HCT116 (cell line): ENCODE measurements at regions not wholly inside any gene's neighbourhood (a gene's known extent, or its start where the extent isn't known, plus 50 kb on each side); places are given as distances from the start of the nearest gene placed in this dataset.

Experiments used
- CEBPB ChIP-seq: IDR thresholded peaks from 2 replicates; pipeline ENCODE4 v1.6.1; 2012; ENCODE audit warnings: low read depth
- EZH2 ChIP-seq: fragments of 200-600 bp; sonication (generic); IDR thresholded peaks from 2 replicates; pipeline ENCODE4 v1.6.1; 2017; ENCODE audit warnings: antibody characterized with exemption, mixed run types
- EZH2phosphoT487 ChIP-seq: fragments of 200-600 bp; IDR thresholded peaks from 2 replicates; pipeline ENCODE4 v1.6.1; 2018; ENCODE audit warnings: antibody characterized with exemption, borderline replicate concordance
- POLR2A ChIP-seq: IDR thresholded peaks from 2 replicates; pipeline ENCODE4 v1.7.0; 2011; ENCODE audit warnings: borderline replicate concordance; ENCODE audit not compliant: insufficient read depth, insufficient read length; ENCODE audit errors: extremely low read depth
- POLR2AphosphoS5 ChIP-seq: IDR thresholded peaks from 2 replicates; pipeline ENCODE4 v1.6.1; 2011; ENCODE audit warnings: mild to moderate bottlenecking, low read depth, low read length, moderate library complexity
- RAD21 ChIP-seq: IDR thresholded peaks from 2 replicates; pipeline ENCODE4 v1.6.1; 2012; ENCODE audit warnings: low read depth, mild to moderate bottlenecking
- SIN3A ChIP-seq: IDR thresholded peaks from 2 replicates; pipeline ENCODE4 v1.6.1; 2012; ENCODE audit warnings: low read depth
- SP1 ChIP-seq: IDR thresholded peaks from 2 replicates; pipeline ENCODE4 v1.6.1; 2012; ENCODE audit warnings: low read depth
- SRF ChIP-seq: IDR thresholded peaks from 2 replicates; pipeline ENCODE4 v1.6.1; 2012; ENCODE audit warnings: low read depth
- YY1 ChIP-seq: IDR thresholded peaks from 2 replicates; pipeline ENCODE4 v1.6.1; 2011; ENCODE audit warnings: low read length, low read depth, moderate library complexity, mild to moderate bottlenecking; ENCODE audit not compliant: insufficient replicate concordance; ENCODE audit errors: extremely low read depth
- TF ChIP-seq, protein P1 (sequence below): IDR thresholded peaks from 2 replicates; pipeline ENCODE4 v1.6.1; 2012; ENCODE audit warnings: low read depth
- TF ChIP-seq, protein P2 (sequence below), 3 experiments: fragments of 200-600 bp in 1 of 3; sonication (generic) in 1 of 3; IDR thresholded peaks in 2 of 3; conservative IDR thresholded peaks in 1 of 3; 2 replicates each; pipeline ENCODE4 v1.5.1; 2012 to 2017; ENCODE audit warnings: low read depth in 2 of 3, low read length in 2 of 3, antibody characterized with exemption in 1 of 3, borderline replicate concordance in 1 of 3, control low read depth in 1 of 3, mild to moderate bottlenecking in 1 of 3, mixed read lengths in 1 of 3, mixed run types in 1 of 3, moderate library complexity in 1 of 3; ENCODE audit not compliant: insufficient read depth in 1 of 3
- TF ChIP-seq, protein P3 (sequence below): IDR thresholded peaks from 2 replicates; pipeline ENCODE4 v1.6.1; 2011; ENCODE audit warnings: mild to moderate bottlenecking, low read length, moderate library complexity; ENCODE audit not compliant: insufficient replicate concordance; ENCODE audit errors: extremely low read depth

DNA sequence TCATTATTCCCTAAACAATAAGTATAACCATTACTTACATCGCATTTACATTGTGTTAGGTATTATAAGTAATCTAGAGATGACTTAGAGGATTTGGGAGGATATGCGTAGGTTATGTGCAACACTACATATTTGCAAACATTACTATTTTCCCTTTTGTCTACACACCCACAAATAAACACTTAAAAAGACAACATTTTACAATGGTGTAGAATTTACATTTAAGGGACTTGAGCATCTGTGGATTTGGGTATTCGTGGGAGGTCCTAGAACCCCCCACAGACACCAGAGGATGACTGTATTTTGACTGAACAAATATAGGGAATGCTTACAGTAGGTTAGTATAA lies 220.2 kb upstream of the MYO3A start:
- no peak for TF ChIP-seq EZH2
- TF ChIP-seq, protein P1, sequence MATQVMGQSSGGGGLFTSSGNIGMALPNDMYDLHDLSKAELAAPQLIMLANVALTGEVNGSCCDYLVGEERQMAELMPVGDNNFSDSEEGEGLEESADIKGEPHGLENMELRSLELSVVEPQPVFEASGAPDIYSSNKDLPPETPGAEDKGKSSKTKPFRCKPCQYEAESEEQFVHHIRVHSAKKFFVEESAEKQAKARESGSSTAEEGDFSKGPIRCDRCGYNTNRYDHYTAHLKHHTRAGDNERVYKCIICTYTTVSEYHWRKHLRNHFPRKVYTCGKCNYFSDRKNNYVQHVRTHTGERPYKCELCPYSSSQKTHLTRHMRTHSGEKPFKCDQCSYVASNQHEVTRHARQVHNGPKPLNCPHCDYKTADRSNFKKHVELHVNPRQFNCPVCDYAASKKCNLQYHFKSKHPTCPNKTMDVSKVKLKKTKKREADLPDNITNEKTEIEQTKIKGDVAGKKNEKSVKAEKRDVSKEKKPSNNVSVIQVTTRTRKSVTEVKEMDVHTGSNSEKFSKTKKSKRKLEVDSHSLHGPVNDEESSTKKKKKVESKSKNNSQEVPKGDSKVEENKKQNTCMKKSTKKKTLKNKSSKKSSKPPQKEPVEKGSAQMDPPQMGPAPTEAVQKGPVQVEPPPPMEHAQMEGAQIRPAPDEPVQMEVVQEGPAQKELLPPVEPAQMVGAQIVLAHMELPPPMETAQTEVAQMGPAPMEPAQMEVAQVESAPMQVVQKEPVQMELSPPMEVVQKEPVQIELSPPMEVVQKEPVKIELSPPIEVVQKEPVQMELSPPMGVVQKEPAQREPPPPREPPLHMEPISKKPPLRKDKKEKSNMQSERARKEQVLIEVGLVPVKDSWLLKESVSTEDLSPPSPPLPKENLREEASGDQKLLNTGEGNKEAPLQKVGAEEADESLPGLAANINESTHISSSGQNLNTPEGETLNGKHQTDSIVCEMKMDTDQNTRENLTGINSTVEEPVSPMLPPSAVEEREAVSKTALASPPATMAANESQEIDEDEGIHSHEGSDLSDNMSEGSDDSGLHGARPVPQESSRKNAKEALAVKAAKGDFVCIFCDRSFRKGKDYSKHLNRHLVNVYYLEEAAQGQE, result no peak
- TF ChIP-seq, protein P2, sequence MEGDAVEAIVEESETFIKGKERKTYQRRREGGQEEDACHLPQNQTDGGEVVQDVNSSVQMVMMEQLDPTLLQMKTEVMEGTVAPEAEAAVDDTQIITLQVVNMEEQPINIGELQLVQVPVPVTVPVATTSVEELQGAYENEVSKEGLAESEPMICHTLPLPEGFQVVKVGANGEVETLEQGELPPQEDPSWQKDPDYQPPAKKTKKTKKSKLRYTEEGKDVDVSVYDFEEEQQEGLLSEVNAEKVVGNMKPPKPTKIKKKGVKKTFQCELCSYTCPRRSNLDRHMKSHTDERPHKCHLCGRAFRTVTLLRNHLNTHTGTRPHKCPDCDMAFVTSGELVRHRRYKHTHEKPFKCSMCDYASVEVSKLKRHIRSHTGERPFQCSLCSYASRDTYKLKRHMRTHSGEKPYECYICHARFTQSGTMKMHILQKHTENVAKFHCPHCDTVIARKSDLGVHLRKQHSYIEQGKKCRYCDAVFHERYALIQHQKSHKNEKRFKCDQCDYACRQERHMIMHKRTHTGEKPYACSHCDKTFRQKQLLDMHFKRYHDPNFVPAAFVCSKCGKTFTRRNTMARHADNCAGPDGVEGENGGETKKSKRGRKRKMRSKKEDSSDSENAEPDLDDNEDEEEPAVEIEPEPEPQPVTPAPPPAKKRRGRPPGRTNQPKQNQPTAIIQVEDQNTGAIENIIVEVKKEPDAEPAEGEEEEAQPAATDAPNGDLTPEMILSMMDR (IDR thresholded peaks at IDR 0.05 in 2 of 3, conservative IDR thresholded peaks at IDR 0.05 in 1 of 3; ENCODE audit: borderline replicate concordance in 1 of 3, insufficient read depth in 1 of 3, low read depth in 2 of 3, low read length in 2 of 3), result no peak
- no peak for TF ChIP-seq YY1
- TF ChIP-seq EZH2phosphoT487, result no peak
- TF ChIP-seq, protein P3, sequence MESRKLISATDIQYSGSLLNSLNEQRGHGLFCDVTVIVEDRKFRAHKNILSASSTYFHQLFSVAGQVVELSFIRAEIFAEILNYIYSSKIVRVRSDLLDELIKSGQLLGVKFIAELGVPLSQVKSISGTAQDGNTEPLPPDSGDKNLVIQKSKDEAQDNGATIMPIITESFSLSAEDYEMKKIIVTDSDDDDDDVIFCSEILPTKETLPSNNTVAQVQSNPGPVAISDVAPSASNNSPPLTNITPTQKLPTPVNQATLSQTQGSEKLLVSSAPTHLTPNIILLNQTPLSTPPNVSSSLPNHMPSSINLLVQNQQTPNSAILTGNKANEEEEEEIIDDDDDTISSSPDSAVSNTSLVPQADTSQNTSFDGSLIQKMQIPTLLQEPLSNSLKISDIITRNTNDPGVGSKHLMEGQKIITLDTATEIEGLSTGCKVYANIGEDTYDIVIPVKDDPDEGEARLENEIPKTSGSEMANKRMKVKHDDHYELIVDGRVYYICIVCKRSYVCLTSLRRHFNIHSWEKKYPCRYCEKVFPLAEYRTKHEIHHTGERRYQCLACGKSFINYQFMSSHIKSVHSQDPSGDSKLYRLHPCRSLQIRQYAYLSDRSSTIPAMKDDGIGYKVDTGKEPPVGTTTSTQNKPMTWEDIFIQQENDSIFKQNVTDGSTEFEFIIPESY, result no peak
- TF ChIP-seq CEBPB, result no peak
- TF ChIP-seq POLR2AphosphoS5, result no peak
- no peak for TF ChIP-seq SRF
- no peak for TF ChIP-seq RAD21
- TF ChIP-seq POLR2A, result no peak
- TF ChIP-seq SP1, result no peak
- no peak for TF ChIP-seq SIN3A
